IMR-90 (cell line): ENCODE measurements at regions not wholly inside any gene's neighbourhood (a gene's known extent, or its start where the extent isn't known, plus 50 kb on each side); places are given as distances from the start of the nearest gene placed in this dataset.

Source experiments
- ATAC-seq: fragments of 200-7000 bp; cut with Tn5 transposase; 2 replicates; pipeline ENCODE4 v1.9.1; 2020; ENCODE audit warnings: low read depth, mild to moderate bottlenecking, moderate library complexity
- BruUV-seq: library from RNA; stranded (reverse); fragments of 400-500 nt; replicated peaks from 2 replicates; lab custom pipeline; 2021; lab: Mats Ljungman, UMichigan
- CTCF ChIA-PET: fragments of 300-600 bp; formaldehyde crosslinking; extraction: SDS; loops from one replicate; lab custom pipeline; 2021; ENCODE audit warnings: antibody characterized with exemption; lab: Yijun Ruan, JAX
- POLR2A ChIA-PET: fragments of 300-600 bp; sonication (Branson Sonifier 250); formaldehyde crosslinking; loops from one replicate; lab custom pipeline; 2022; ENCODE audit warnings: antibody characterized with exemption; ENCODE audit not compliant: unreplicated experiment; lab: Charles Lee
- DNase-seq: peaks from one replicate; pipeline ENCODE4 v3.0.0; 2013
- H2AFZ ChIP-seq: replicated peaks from 2 replicates; pipeline ENCODE3; 2013; ENCODE audit warnings: low read length, mild to moderate bottlenecking; ENCODE audit not compliant: poor library complexity
- H2AK5ac ChIP-seq: 2 replicates; pipeline ENCODE4 v1.6.1; 2013; ENCODE audit warnings: low read depth, low read length, inconsistent platforms
- H2AK9ac ChIP-seq: replicated peaks from 2 replicates; pipeline ENCODE3; 2013; ENCODE audit warnings: mild to moderate bottlenecking, low read depth, low read length, moderate library complexity; ENCODE audit not compliant: poor library complexity
- H2BK120ac ChIP-seq: 2 replicates; pipeline ENCODE4 v1.6.1; 2013; ENCODE audit warnings: low read depth, low read length, inconsistent platforms
- H2BK15ac ChIP-seq: 3 replicates; pipeline ENCODE4 v1.6.1; 2013; ENCODE audit warnings: low read depth, low read length, inconsistent platforms
- H2BK20ac ChIP-seq: 2 replicates; pipeline ENCODE4 v1.6.1; 2013; ENCODE audit warnings: low read depth, mild to moderate bottlenecking, inconsistent platforms, low read length, moderate library complexity
- H2BK5ac ChIP-seq: 2 replicates; pipeline ENCODE4 v1.6.1; 2013; ENCODE audit warnings: mild to moderate bottlenecking, low read depth, low read length, inconsistent platforms; ENCODE audit not compliant: poor library complexity, severe bottlenecking
- H3K14ac ChIP-seq: replicated peaks from 2 replicates; pipeline ENCODE4 v1.6.1; 2013; ENCODE audit warnings: low read depth, low read length, inconsistent platforms
- H3K18ac ChIP-seq: 2 replicates; pipeline ENCODE4 v1.6.1; 2013; ENCODE audit warnings: low read depth, low read length, control low read depth
- H3K23ac ChIP-seq: 2 replicates; pipeline ENCODE4 v1.6.1; 2013; ENCODE audit warnings: low read depth, low read length, inconsistent platforms
- H3K27ac ChIP-seq: 2 replicates; pipeline ENCODE4 v1.5.1; 2013; ENCODE audit warnings: mild to moderate bottlenecking, control low read depth, low read length; ENCODE audit not compliant: insufficient read depth
- H3K27me3 ChIP-seq: 2 replicates; pipeline ENCODE4 v1.6.1; 2013; ENCODE audit warnings: low read length; ENCODE audit not compliant: control insufficient read depth, insufficient read depth
- H3K36me3 ChIP-seq: 2 replicates; pipeline ENCODE4 v1.6.1; 2013; ENCODE audit warnings: low read length, mixed read lengths; ENCODE audit not compliant: control insufficient read depth, insufficient read depth
- H3K4ac ChIP-seq: 2 replicates; pipeline ENCODE4 v1.6.1; 2013; ENCODE audit warnings: low read depth, low read length, inconsistent platforms
- H3K4me1 ChIP-seq: 2 replicates; pipeline ENCODE4 v1.6.1; 2013; ENCODE audit warnings: low read length, mixed read lengths; ENCODE audit not compliant: control insufficient read depth, insufficient read depth
- H3K4me2 ChIP-seq: 2 replicates; pipeline ENCODE4 v1.6.1; 2013; ENCODE audit warnings: low read depth, mild to moderate bottlenecking, control low read depth, low read length, moderate library complexity
- H3K4me3 ChIP-seq: 2 replicates; pipeline ENCODE4 v1.5.1; 2013; ENCODE audit warnings: low read depth, mild to moderate bottlenecking, control low read depth, low read length, moderate library complexity; ENCODE audit not compliant: insufficient read depth
- H3K56ac ChIP-seq: 2 replicates; pipeline ENCODE4 v1.6.1; 2013; ENCODE audit warnings: low read length, inconsistent platforms; ENCODE audit not compliant: insufficient read depth; ENCODE audit errors: extremely low read depth
- H3K79me1 ChIP-seq, 2 experiments: 2 replicates each; pipeline ENCODE4 v1.6.1; 2013; ENCODE audit warnings: low read length in 2 of 2, inconsistent platforms in 1 of 2, low read depth in 1 of 2
- H3K9ac ChIP-seq: 2 replicates; pipeline ENCODE4 v1.6.1; 2013; ENCODE audit warnings: low read depth, low read length, control low read depth
- H3K9me1 ChIP-seq: 2 replicates; pipeline ENCODE4 v1.6.1; 2013; ENCODE audit warnings: low read length, inconsistent platforms; ENCODE audit not compliant: insufficient read depth
- H3K9me3 ChIP-seq: 2 replicates; pipeline ENCODE4 v1.6.1; 2013; ENCODE audit warnings: low read length; ENCODE audit not compliant: control insufficient read depth, insufficient read depth
- H4K20me1 ChIP-seq: 2 replicates; pipeline ENCODE4 v1.6.1; 2013; ENCODE audit warnings: low read length, inconsistent platforms; ENCODE audit not compliant: insufficient read depth
- H4K5ac ChIP-seq: 2 replicates; pipeline ENCODE4 v1.6.1; 2013; ENCODE audit warnings: mild to moderate bottlenecking, low read depth, low read length, control low read depth
- H4K8ac ChIP-seq, 2 experiments: 2 replicates each; pipeline ENCODE4 v1.6.1; 2013; ENCODE audit warnings: low read depth in 2 of 2, low read length in 2 of 2, control low read depth in 1 of 2, inconsistent platforms in 1 of 2
- H4K91ac ChIP-seq: 2 replicates; pipeline ENCODE4 v1.6.1; 2013; ENCODE audit warnings: low read depth, low read length, inconsistent platforms; ENCODE audit not compliant: insufficient read depth
- BHLHE40 ChIP-seq: fragments of 150-350 bp; IDR thresholded peaks from 2 replicates; pipeline ENCODE4 v1.6.1; 2016; ENCODE audit warnings: mild to moderate bottlenecking, low read depth, low read length
- CEBPB ChIP-seq: IDR thresholded peaks from 2 replicates; pipeline ENCODE4 v1.6.1; 2012; ENCODE audit warnings: low read depth, low read length, improper control_type of control experiment
- CTCF ChIP-seq: conservative IDR thresholded peaks from 2 replicates; pipeline ENCODE4 v1.5.1; 2012; ENCODE audit warnings: mild to moderate bottlenecking, low read depth, low read length, improper control_type of control experiment
- FOS ChIP-seq: fragments of 150-350 bp; IDR thresholded peaks from 2 replicates; pipeline ENCODE4 v1.6.1; 2016; ENCODE audit warnings: low read depth, low read length
- MAFK ChIP-seq: IDR thresholded peaks from 2 replicates; pipeline ENCODE4 v1.6.1; 2012; ENCODE audit warnings: low read depth, low read length, improper control_type of control experiment
- MAZ ChIP-seq: IDR thresholded peaks from 2 replicates; pipeline ENCODE4 v1.6.1; 2012; ENCODE audit warnings: low read depth, mild to moderate bottlenecking, low read length, improper control_type of control experiment, moderate library complexity, borderline replicate concordance
- MXI1 ChIP-seq: IDR thresholded peaks from 2 replicates; pipeline ENCODE4 v1.6.1; 2012; ENCODE audit warnings: low read depth, mild to moderate bottlenecking, low read length, moderate library complexity, borderline replicate concordance
- NFE2L2 ChIP-seq: fragments of 150-350 bp; IDR thresholded peaks from 2 replicates; pipeline ENCODE4 v1.6.1; 2016; ENCODE audit warnings: low read depth, mild to moderate bottlenecking, low read length
- POLR2A ChIP-seq: IDR thresholded peaks from 2 replicates; pipeline ENCODE4 v1.6.1; 2012; ENCODE audit warnings: mild to moderate bottlenecking, low read depth, low read length
- RAD21 ChIP-seq: IDR thresholded peaks from 2 replicates; pipeline ENCODE4 v1.6.1; 2012; ENCODE audit warnings: low read length, improper control_type of control experiment
- RCOR1 ChIP-seq: IDR thresholded peaks from 2 replicates; pipeline ENCODE4 v1.6.1; 2012; ENCODE audit warnings: mild to moderate bottlenecking, low read length, improper control_type of control experiment; ENCODE audit not compliant: insufficient replicate concordance
- RFX5 ChIP-seq: IDR thresholded peaks from 2 replicates; pipeline ENCODE4 v1.8.0; 2012; ENCODE audit warnings: low read depth, mild to moderate bottlenecking, low read length, moderate library complexity
- WGBS, 2 experiments: methylation state at CpG; one replicate each; pipeline versions ENCODE4 v1.1.5 to v1.1.7; 2013; ENCODE audit warnings: missing lambda C conversion rate in 2 of 2; ENCODE audit not compliant: insufficient read length in 1 of 2; ENCODE audit errors: extremely low coverage in 2 of 2; 5-methylcytosine and 5-hydroxymethylcytosine counted together
- dilution Hi-C: fragments of 300-500 bp; cut with HindIII; formaldehyde crosslinking; loops from one replicate; pipeline ENCODE4 v1.14.3; 2018; ENCODE audit warnings: low sequenced_read_pairs; ENCODE audit not compliant: unreplicated experiment
- in situ Hi-C: fragments of 300-500 bp; cut with MboI; formaldehyde crosslinking; loops from 3 replicates; pipeline ENCODE4 v1.14.3; 2019; ENCODE audit warnings: low sequenced_read_pairs, inconsistent platforms, mixed read lengths
- intact Hi-C: fragments of 100-400 bp; cut with micrococcal nuclease; formaldehyde crosslinking; loops from 2 replicates; pipeline ENCODE4 v1.10.0; 2022

- H3K9ac ChIP-seq = no peak overlapping the region
- H3K27ac ChIP-seq = no peak overlapping the region
- dilution Hi-C loops (no loop called here), in situ Hi-C loops (no loop called here), intact Hi-C loops (no loop called here)
- H3K27me3 ChIP-seq = no peaks in the 10 kb centered on the region
- no peaks in the 10 kb centered on the region for H3K79me1 ChIP-seq
- ChIA-PET POLR2A (no interaction called here), CTCF (no interaction called here)
- no peaks in the 10 kb centered on the region for H3K9me1 ChIP-seq
- DNase-seq = no peak
- no peak overlapping the region for H3K23ac ChIP-seq
- no peak overlapping the region for H2AK9ac ChIP-seq
- WGBS, 2 experiments = no CpG with 5 or more reads among the region's 5 CpGs
- H3K56ac ChIP-seq = no peak overlapping the region
- no peak overlapping the region for H2BK5ac ChIP-seq
- H4K20me1 ChIP-seq = no peaks in the 10 kb centered on the region
- no peak overlapping the region for H3K18ac ChIP-seq
- BruUV-seq = no TSS peak
- no peak overlapping the region for H3K14ac ChIP-seq
- H2BK20ac ChIP-seq = no peak overlapping the region
- H3K4me1 ChIP-seq = no peaks in the 10 kb centered on the region
- no peak overlapping the region for H4K5ac ChIP-seq
- no peak overlapping the region for H4K8ac ChIP-seq
- no peak for TF ChIP-seq POLR2A
- TF ChIP-seq RCOR1 = no peak
- TF ChIP-seq CEBPB = no peak
- no peak for TF ChIP-seq CTCF
- TF ChIP-seq MXI1 = no peak
- TF ChIP-seq RFX5 = no peak
- TF ChIP-seq NFE2L2 = no peak
- TF ChIP-seq RAD21 = no peak
- TF ChIP-seq FOS = no peak
- TF ChIP-seq MAFK = no peak
- TF ChIP-seq BHLHE40 = no peak
- no peak for TF ChIP-seq MAZ
- no peak overlapping the region for H3K4me3 ChIP-seq
- H3K36me3 ChIP-seq = no peaks in the 10 kb centered on the region
- ATAC-seq = no peak
- H4K91ac ChIP-seq = no peak overlapping the region
- H2AFZ ChIP-seq = no peak overlapping the region
- H3K4ac ChIP-seq = no peak overlapping the region
- no peak overlapping the region for H2BK15ac ChIP-seq
- no peak overlapping the region for H2AK5ac ChIP-seq
- no peaks in the 10 kb centered on the region for H3K9me3 ChIP-seq
- H2BK120ac ChIP-seq = no peak overlapping the region
- H3K4me2 ChIP-seq = no peak overlapping the region
Measured at GRCh38 chr1:193463326-193463932, 277.0 kb upstream of the B3GALT2 start.
